ENCODE measurements at regions not wholly inside any gene's neighbourhood (a gene's known extent, or its start where the extent isn't known, plus 50 kb on each side); places are given as distances from the start of the nearest gene placed in this dataset.
"Not testable (repeated sequence)": the region's sequence is repeated elsewhere in the genome, so short reads cannot be mapped to it uniquely, and the experiment has no call there.

GRCh38 chr4:156313497-156313896 is 359.8 kb upstream of the CTSO start:
- no peak for DNase-seq (ENCODE audit: low read depth)

GRCh38 chr4:156312261-156312847 is 358.7 kb upstream of the CTSO start:
- no peak for DNase-seq (ENCODE audit: low read depth)

DNA sequence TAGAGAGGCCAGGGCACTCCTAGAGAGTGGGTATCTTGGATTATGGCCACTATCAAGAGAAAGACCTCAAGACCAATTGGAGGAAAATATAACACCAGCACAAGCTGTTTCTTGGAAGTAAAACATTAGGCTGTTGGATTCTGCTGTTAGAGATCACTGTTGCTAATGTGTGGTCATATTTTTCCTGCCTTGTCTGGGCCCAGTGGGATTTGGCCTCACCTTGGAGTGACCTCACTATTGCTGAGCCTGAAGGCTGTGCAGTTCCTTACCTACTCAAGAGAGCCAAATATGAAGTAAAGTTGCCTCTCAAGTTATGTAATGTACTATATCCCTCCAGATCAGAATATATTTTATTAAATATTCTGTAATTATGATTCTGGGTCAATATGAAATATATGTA is 355.4 kb upstream of the CTSO start:
- DNase-seq (ENCODE audit: low read depth): no peak

- no peak for DNase-seq (ENCODE audit: low read depth)
These were observed 350.0 kb upstream of the CTSO start for GRCh38 chr4:156303708-156304107.

DNA sequence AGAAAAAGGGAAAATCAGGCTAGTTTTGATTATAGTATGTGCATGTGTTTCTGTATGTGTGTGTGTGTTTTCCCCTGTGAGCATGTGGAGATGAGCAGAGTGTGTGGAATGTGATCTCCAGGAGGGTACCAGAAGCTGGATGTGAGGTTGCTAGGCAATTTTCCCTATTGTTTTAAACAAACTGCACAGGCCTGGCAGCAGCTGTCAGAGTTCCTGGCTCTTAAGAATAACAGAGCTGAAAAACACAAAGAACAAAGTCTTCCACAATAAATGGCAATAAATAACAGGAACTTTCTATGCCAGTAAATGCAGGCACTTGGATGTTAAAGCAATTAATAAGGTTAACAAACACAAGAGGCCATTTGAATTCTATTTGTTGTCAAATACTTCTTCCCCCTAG is 344.6 kb upstream of the CTSO start:
- peak; percentile 82 for DNase-seq (ENCODE audit: low read depth)

- no peak for DNase-seq (ENCODE audit: low read depth)
These were observed 342.1 kb upstream of the CTSO start for GRCh38 chr4:156295676-156296195.

- no peak for DNase-seq (ENCODE audit: low read depth)
These were observed 340.9 kb upstream of the CTSO start for GRCh38 chr4:156294577-156294976.

DNA sequence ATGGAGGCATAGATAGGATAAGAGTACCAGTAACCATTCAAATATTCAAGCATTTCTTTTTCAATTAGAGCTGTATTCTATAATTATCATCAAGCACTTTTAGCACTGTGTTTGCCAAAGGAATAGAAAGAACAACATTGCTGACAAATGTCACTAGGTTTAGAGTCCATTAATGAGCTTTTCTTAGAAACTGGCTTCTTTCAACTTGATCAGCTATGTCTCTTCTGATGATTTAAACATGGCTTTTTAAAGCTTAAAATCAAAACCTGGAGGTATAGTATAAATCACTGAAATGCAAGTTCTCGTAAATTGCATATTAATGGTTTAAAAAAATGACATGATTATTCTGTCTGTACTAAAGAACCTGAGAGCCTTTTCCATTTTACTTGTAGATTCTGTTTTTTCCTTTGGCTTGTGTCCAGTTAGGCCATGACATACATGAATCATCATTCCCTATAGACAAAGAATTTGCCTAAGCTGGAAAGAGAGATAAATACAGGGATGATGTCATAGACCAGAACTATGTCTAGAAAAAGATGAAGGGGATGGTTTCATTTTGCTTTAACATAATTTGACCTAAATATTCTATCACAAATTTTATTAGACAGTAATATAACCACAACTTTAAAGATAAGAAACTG is 340.1 kb upstream of the CTSO start:
- no peak for DNase-seq (ENCODE audit: low read depth)

DNA sequence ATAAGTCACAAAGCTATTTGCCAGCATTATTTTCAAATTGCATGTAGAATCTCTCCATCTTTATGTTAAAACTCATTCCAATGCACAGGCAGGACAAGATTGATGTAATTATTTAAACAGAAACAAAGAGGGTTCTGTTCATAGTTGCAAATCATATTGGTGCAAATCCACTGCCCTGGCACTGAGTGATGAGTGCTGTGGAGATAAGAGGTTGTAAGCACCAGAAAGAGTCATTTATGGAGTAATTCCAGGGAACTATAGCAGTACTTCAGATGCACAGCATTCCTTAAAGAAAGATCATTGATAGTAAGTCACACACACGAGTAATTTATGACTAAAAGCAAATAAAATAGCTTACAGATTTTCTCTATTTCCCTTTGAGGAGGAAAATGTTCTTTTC is 337.7 kb upstream of the CTSO start:
- DNase-seq (ENCODE audit: low read depth): no peak

DNA sequence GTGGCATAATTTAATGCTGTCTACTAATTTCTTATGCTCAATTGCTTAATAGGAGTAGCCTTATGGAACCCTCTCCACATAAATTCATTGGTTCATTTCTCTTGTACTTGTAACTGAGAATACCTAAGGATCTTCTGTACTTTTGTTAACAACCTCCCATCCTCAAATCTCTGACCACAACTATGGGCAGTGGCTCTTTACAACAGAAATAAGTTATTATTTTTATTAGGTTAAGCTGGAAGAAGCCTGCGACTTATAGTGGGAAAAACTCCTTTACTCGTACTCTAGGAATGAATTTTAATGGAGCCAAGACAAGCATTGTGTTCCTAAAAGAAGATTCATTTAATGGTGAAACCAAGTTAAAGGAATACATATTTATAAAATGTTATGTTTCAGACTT is 337.1 kb upstream of the CTSO start:
- no peak for DNase-seq (ENCODE audit: low read depth)

- DNase-seq (ENCODE audit: low read depth): not testable (repeated sequence)
These were observed 336.4 kb upstream of the CTSO start for GRCh38 chr4:156290026-156290425.

GRCh38 chr4:156280686-156281085 is 327.0 kb upstream of the CTSO start:
- DNase-seq (ENCODE audit: low read depth): no peak

- DNase-seq (ENCODE audit: low read depth): no peak
These were observed 311.7 kb upstream of the CTSO start for GRCh38 chr4:156265407-156265806.

DNA sequence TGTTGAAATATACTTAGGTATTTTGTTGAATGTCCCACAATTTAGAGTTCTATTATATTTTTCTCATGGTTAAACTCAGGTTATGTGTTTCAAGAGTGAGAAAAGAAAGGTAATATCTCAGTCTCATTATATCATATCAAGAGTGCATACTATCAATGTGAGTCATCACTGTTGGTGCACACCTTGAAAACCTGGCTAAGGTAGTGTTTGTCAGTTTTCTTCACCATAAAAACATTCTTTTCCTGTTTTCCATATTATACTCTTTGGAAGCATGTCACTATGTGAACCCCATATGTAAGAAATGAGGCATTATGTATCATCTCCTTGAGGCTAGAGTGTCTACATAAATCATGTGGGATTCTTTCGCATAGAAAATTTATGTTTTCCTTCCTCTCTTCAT is 307.6 kb upstream of the CTSO start:
- DNase-seq (ENCODE audit: low read depth): no peak

DNA sequence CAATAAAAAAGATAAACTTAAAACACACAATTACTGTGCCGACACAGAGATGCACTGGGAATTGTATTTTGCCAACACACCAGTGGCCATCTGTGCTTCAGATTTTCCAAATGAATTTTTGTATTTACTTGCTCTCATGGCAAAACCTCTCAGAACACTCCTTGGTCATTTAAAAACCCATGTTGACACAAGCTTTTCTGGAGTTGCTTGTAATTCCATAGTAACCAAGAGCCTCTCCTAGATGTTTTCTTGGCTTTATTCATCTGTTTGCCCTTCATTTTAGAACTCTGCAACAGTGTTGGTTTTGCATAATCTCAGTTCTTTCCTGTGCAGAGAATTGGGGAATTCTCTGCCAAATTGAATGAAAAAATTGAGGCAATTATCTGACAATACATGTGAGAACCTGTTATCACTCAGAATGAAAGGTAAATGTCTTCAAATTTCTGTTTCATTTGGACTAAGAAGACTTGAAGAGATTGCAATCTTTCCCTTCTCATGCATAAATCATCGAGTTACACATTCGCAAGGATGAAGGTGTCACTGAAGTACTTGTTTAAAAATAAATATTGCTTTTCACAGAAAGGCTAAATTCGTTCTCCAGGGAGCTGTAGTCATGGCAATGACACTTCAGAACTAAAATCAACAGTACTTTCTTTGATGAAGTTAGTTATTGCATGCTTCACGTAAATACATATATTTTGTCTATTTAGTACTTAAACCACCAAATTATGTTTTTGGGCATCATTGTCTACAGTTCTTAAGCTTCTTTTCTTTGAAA is 301.8 kb upstream of the CTSO start:
- no peak for DNase-seq (ENCODE audit: low read depth)

DNA sequence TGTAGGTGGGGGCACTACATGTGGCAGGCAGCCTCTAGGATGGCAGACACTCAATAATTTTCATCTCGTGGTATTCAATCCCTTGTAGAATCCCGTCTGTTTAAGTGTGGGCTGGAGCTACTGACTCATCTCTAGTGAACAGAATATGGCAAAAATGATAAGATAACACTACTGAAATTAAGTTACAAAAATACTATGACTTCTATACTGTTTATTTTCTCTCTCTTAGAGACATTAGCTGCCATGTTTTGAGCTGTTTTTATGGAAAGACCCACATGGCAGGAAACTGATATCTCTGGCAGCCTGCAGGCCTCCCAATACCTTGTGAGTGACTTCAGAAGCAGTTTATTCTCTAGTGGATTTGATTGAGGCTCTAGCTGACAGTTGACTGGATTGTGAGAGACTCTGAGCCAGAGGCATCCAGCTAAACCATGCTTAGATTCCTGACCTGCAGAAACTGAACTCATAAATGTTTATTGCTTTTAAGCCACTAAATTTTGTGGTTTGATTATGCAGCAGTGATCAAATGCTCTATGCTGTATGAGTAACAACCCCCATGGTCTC is 298.8 kb upstream of the CTSO start:
- peak; percentile 57 for DNase-seq (ENCODE audit: low read depth)

- DNase-seq (ENCODE audit: low read depth): no peak
These were observed 297.9 kb upstream of the CTSO start for GRCh38 chr4:156251373-156252065.

DNA sequence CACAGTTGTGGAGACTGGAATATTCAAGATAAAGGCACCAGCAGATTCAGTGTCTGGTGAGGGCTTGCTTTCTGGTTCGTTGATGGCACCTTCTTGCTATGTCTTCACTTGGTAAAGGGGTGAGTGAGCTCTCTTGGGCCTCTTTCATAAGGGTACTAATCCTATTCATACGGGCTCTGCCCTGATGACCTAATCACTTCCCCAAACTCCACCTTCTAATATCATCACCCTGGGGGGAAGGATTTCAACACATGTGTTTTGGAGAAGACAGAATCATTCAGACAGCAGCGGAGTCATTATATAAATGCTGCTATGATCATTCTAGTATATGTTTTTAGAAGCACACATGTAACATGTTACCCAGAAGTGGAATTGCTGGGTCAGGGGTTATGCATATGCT is 295.3 kb upstream of the CTSO start:
- no peak for DNase-seq (ENCODE audit: low read depth)

- DNase-seq (ENCODE audit: low read depth): no peak
These were observed 293.8 kb upstream of the CTSO start for GRCh38 chr4:156247470-156247869.

- DNase-seq (ENCODE audit: low read depth): no peak
These were observed 289.3 kb upstream of the CTSO start for GRCh38 chr4:156243015-156243414.

- no peak for DNase-seq (ENCODE audit: low read depth)
These were observed 288.7 kb upstream of the CTSO start for GRCh38 chr4:156242390-156242789.

GRCh38 chr4:156241896-156242295 is 288.2 kb upstream of the CTSO start:
- DNase-seq (ENCODE audit: low read depth): no peak
